Cerebellar nuclear complex (tissue), 1 donor: ENCODE measurements at regions not wholly inside any gene's neighbourhood (a gene's known extent, or its start where the extent isn't known, plus 50 kb on each side); places are given as distances from the start of the nearest gene placed in this dataset.

Source experiments
- DNase-seq, 2 experiments: peaks; one replicate each; lab custom pipeline; 2025; lab: John Stamatoyannopoulos, UW

DNA sequence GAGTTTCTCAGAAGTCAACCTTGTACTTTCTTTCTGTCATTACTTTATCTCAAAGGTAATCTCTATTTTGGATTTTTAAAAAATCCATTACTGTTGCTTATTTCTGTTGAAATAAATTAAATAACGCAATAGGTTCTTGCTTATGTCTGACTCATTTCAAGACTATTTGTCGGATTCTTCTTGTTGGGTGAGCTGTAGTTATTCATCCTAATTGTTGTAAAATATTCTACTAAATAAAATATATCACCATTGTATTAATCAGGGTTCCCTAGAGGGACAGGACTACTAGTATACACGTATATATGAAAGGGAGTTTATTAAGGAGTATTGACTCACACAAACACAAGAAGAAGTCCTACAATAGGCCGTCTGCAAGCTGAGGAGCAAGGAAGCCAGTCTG lies 403.9 kb upstream of the CYRIA start:
- no peak for DNase-seq

DNA sequence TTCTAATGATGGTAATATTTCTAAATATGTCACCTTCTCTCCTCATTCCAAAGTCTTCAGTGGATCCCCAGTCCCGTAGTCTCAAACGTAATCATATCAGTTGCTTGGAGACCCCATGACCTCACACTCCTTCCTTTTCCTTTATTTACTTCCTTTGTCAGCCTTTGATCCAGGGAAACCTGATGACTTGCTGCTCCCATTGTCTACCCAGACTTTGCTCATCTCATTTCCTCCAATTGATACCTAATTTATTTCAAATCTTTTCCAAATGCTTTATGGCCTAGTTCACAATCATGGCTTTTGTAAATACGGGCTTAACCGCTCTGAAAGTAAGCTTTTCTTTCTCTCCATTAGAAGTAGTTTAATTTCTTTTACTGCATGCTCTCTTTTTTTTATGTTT lies 402.4 kb upstream of the CYRIA start:
- no peak for DNase-seq

GRCh38 chr2:17065536-17065935 lies 399.9 kb upstream of the CYRIA start:
- no peak for DNase-seq

GRCh38 chr2:17061028-17061427 lies 395.4 kb upstream of the CYRIA start:
- DNase-seq = no peak

- no peak for DNase-seq
These were observed 393.8 kb upstream of the CYRIA start for GRCh38 chr2:17059458-17059857.

DNA sequence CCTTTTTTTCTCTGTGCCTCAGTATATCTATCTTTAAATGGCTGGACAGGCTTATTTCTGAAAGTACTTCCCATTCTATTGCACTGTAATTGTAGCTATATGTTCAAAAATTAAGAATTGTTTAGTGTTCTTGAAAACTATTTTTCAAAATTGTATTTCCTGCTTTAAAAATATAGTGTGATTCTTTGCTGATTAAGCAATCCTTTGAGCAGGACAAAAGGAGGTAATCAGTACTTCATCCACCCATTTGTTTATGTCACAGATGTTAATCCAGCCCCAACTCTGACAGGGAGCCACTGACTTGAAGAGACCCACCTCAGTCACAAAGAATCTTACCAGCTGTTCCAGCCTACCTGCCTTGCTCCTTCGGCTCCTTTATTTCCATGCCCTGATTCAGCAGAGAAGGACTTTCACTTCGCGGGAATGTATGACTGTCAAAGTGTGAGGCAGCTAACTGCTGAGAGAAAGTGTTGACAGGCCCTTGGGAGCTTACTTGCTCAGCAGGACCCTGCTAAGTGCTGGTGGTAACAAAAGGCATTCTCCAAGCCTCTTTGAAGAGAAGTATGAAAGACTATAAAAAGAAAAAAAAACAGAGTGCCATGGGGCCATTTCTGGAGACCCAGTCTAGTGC lies 393.3 kb upstream of the CYRIA start:
- no peak for DNase-seq

DNA sequence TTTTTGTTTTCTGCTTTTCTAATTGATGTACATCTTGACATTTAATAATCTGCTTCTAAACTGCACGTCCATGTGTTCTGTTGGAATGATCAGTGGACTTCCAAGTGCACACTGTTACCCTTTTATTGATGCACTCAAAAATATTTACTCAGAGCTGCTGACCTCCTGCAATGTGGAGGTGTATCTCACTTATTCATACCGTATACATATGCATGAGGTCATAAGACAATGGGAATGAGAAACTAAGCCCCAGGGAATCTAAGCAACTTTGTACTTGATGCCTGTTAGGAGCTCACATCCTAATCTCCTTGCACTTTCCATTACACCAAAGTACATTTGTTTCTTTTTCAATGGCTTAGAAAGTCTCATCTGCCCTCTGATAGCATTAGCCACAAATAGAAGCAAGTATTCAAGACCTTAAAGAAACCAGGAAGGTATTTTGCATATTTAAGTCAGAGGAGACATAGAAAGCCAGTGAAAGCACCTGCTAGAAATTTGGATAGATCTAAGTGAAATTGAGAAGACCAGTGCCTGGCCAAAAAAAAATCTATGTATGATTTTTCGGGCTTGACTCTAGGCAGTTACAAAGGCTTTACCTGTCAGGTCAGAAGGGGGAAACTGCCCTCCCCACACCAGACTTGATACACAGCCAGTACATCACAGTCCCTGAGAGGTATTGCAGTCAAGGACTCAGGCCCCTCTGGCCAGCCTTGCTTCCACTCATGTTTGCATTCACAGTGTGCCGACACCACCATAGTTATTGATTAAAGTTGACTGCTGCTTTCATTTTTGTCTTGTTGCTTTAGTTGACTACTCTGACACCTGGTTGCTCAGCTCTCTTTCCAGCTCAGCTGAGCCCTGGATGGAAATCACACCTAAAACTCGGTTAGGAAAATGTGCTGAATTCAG lies 391.7 kb upstream of the CYRIA start:
- no peak for DNase-seq

- no peak for DNase-seq
These were observed 390.6 kb upstream of the CYRIA start for GRCh38 chr2:17056236-17056635.

DNA sequence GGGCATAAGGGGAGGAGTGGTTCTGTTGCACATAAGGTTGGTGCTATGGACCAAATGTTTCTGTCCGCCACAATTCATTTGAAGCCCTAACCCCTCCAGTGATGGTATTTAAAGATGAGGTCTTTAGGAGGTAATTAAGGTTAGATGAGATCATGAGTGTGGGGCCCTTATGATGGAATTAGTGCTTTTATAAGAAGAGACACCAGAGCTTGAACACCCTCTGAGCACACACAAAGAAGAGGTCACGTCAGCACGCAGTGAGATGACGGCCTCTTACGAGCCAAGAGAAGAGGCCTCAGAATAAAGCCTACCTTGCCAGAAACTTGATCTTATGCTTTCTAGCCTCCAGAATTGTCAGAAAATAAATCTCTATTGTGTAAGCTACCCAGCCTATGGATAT lies 386.4 kb upstream of the CYRIA start:
- no peak for DNase-seq

- DNase-seq = no peak
These were observed 385.9 kb upstream of the CYRIA start for GRCh38 chr2:17051538-17051937.

GRCh38 chr2:17043173-17043572 lies 377.5 kb upstream of the CYRIA start:
- DNase-seq = no peak

GRCh38 chr2:17036361-17036760 lies 370.7 kb upstream of the CYRIA start:
- no peak for DNase-seq

GRCh38 chr2:17035010-17035409 lies 369.4 kb upstream of the CYRIA start:
- no peak for DNase-seq

DNA sequence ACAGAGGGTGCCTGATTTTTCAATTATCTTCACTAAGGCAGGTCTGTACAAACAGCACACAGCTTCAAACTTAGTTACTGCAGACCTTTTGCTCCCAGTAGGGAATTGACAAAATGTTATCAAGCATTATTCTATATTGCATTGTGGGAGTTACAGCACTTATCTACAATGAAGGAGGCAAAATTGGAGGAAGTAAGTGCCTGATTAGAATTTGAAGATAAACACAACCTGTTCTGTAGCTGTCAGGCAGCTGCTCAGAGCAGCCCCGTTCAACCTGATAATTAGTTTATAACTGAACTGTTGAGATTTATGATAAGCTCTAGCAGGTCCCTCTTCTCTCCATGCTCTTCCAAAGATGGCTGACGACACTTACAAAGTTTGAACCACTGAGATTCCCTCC lies 364.4 kb upstream of the CYRIA start:
- DNase-seq = no peak

DNA sequence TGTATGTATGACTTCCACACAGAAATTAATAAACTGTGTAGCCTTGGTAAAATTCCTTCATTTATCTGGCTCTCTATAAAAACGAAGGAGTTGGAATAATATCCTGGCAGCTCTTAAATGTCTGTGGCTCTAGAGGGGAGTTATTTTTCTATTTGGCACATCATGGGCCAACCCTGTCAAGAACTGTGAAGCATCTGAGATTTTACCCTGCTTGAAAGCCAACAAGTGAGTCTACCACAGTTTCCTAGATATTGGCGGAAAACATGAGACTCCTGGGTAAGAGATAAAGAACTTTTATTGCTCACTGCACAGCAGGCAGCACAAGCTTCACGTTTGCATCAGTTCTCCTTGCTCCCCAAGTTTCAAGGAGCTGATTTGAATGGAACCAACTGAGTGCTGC lies 346.7 kb upstream of the CYRIA start:
- no peak for DNase-seq

GRCh38 chr2:17010104-17010503 lies 344.5 kb upstream of the CYRIA start:
- DNase-seq = no peak

- DNase-seq = no peak
These were observed 334.5 kb upstream of the CYRIA start for GRCh38 chr2:17000184-17000482.

DNA sequence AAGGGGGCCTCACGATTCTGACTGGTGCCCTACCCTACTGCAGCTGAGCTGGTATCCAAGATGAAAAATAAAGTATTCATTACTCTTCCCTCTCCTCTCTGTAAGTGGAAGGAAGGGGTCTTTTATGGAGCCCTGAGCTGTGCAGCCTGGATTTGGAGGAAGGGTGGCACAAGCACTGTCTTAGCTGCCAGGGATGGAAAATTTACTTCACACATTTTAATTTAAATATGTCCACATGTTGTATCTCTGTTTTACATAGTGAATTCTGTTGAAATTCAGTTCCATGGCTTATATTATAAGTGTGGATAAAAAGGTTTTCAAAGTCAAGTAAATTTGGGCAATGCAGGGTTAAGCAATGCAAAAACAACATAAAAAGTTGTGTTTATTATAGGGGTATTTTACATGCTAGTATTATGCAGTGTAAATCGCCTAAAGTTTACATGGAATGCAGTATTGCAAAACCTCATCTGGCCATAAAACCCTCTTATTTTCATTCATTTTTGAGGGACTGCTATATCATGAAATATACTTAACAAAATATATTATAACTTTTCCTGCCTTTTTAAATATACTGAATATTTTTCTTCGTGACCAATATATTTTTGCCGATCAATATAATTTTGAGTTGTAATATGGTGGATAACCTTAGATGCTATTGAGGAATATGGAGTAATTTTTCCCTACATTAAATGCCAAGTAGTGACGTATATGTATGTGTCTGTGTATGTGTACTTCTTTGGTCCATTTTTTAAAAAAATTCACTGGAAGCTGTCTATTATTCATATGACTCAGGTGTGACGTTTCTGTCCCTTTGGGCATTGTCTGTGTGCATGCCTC lies 333.9 kb upstream of the CYRIA start:
- DNase-seq = no peak

DNA sequence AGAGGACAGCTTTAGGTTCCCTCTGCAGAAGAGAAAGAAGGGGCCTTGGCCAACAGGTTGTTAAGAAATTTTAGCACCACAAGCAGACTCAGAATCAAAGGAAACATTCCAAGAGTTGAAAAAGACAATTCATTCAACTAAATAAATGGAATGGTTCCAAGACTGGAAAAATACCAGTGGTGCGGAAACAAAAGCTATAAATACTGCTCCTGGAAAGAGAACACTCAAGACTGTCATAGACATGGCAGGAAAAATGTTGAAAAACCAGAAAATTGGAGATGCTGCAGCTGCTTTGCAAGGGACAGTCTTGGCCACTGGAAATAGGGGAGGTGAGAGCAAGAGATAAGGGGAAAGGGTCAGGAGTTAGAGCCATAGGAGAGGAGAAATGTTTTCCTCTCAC lies 312.7 kb upstream of the CYRIA start:
- DNase-seq = no peak

- no peak for DNase-seq
These were observed 309.1 kb upstream of the CYRIA start for GRCh38 chr2:16974688-16975087.

DNA sequence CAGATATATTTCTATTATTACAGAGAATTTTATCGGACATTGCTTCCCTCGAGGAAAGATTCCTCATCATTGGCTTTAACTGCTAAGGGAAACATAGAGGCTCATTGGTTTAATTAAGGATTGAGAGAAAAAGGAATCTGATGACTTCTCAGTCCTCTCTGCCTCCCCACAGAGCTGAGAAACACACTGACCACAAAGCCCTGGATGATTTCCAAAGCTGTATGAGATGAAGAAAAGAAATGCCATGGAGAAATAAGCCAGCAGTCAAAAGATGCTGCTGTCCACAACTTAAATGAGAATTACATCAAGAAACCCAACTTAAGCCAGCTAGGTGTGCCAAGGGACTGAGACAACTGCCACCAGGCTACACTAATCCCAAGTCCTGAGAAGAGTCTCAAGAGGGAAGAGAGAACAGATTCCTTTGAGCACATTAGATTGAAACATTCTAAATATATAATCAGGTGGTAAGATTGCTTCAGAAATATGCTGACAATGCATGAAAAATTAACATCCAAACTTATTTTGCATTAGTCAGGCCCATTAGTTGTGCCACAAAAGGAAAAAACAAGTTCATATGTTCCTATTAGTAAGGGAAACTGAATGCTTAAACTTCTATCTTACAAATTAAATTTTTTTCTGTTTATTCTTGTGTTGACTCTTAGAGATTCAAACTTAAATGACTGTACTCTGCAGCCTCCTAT lies 308.1 kb upstream of the CYRIA start:
- DNase-seq = no peak

- no peak for DNase-seq
These were observed 306.6 kb upstream of the CYRIA start for GRCh38 chr2:16972276-16972675.
